Endothelial cell of umbilical vein (primary cell): ENCODE measurements at regions not wholly inside any gene's neighbourhood (a gene's known extent, or its start where the extent isn't known, plus 50 kb on each side); places are given as distances from the start of the nearest gene placed in this dataset.

Source experiments
- BruUV-seq: library from RNA; stranded (reverse); fragments of 400-500 nt; replicated peaks from 2 replicates; lab custom pipeline; 2021; lab: Mats Ljungman, UMichigan
- CTCF ChIA-PET: fragments of 300-600, 350-600 bp; sonication (Branson Sonifier 250); formaldehyde crosslinking; loops from one replicate; lab custom pipeline; 2021; ENCODE audit warnings: antibody characterized with exemption, inconsistent platforms; lab: Charles Lee
- POLR2A ChIA-PET: fragments of 300-600, 350-600 bp; sonication (Branson Sonifier 250); formaldehyde crosslinking; loops from one replicate; lab custom pipeline; 2021; ENCODE audit warnings: antibody characterized with exemption, inconsistent platforms; lab: Charles Lee
- DNase-seq: peaks from one replicate; pipeline ENCODE4 v3.0.0-alpha.2; 2011; ENCODE audit warnings: low read depth, low spot score
- FAIRE-seq: peaks from 2 replicates; lab custom pipeline; 2011; peaks lifted over from hg19 to GRCh38; lab: Jason Lieb, UNC
- H2AFZ ChIP-seq: 2 replicates; pipeline ENCODE4 v1.6.0; 2012; ENCODE audit warnings: low read depth, low read length, control low read depth, inconsistent platforms
- H3K27ac ChIP-seq: 2 replicates; pipeline ENCODE4 v1.5.1; 2011; ENCODE audit warnings: low read depth, mild to moderate bottlenecking, control low read depth, low read length, moderate library complexity; ENCODE audit not compliant: insufficient read depth
- H3K27me3 ChIP-seq, 2 experiments: 2 replicates each; pipeline versions ENCODE4 v1.6.0 to v1.6.1; 2011; ENCODE audit warnings: low read length in 2 of 2, mixed read lengths in 1 of 2; ENCODE audit not compliant: control insufficient read depth in 2 of 2, insufficient read depth in 2 of 2
- H3K36me3 ChIP-seq, 2 experiments: 2 replicates in 1 of 2; 3 replicates in 1 of 2; pipeline ENCODE4 v1.5.1; 2011; ENCODE audit warnings: low read length in 2 of 2, mild to moderate bottlenecking in 1 of 2, moderate library complexity in 1 of 2; ENCODE audit not compliant: control insufficient read depth in 2 of 2, insufficient read depth in 2 of 2; ENCODE audit errors: extremely low read depth in 1 of 2
- H3K4me1 ChIP-seq: 3 replicates; pipeline ENCODE4 v1.5.1; 2011; ENCODE audit warnings: mild to moderate bottlenecking, low read length; ENCODE audit not compliant: control insufficient read depth, insufficient read depth; ENCODE audit errors: extremely low read depth
- H3K4me2 ChIP-seq: 2 replicates; pipeline ENCODE4 v1.6.1; 2011; ENCODE audit warnings: low read length, control low read depth, mixed read lengths; ENCODE audit not compliant: insufficient read depth
- H3K4me3 ChIP-seq, 3 experiments: fragments of 200-600 bp in 1 of 3; sonication (generic), shearing (Covaris generic) in 1 of 3; replicated peaks in 1 of 3; 2 replicates each; pipeline ENCODE4 v1.5.1; 2011 to 2016; ENCODE audit warnings: control low read depth in 3 of 3, low read length in 3 of 3, mild to moderate bottlenecking in 2 of 3, inconsistent platforms in 1 of 3, low read depth in 1 of 3, moderate library complexity in 1 of 3; ENCODE audit not compliant: insufficient read depth in 1 of 3
- H3K79me2 ChIP-seq: 2 replicates; pipeline ENCODE4 v1.6.0; 2012; ENCODE audit warnings: low read length, inconsistent platforms; ENCODE audit not compliant: control insufficient read depth, insufficient read depth
- H3K9ac ChIP-seq: replicated peaks from 2 replicates; pipeline ENCODE3; 2011; ENCODE audit warnings: low read length, control low read depth; ENCODE audit not compliant: insufficient read depth; ENCODE audit errors: extremely low read depth
- H3K9me1 ChIP-seq: replicated peaks from 3 replicates; pipeline ENCODE4 v1.6.0; 2011; ENCODE audit warnings: mild to moderate bottlenecking, low read length; ENCODE audit not compliant: control insufficient read depth, insufficient read depth; ENCODE audit errors: extremely low read depth
- H3K9me3 ChIP-seq: replicated peaks from 2 replicates; pipeline ENCODE4 v1.5.1; 2012; ENCODE audit warnings: low read length, inconsistent platforms; ENCODE audit not compliant: control insufficient read depth, insufficient read depth
- H4K20me1 ChIP-seq: replicated peaks from 2 replicates; pipeline ENCODE3; 2011; ENCODE audit warnings: mild to moderate bottlenecking, low read length; ENCODE audit not compliant: control insufficient read depth, insufficient read depth; ENCODE audit errors: extremely low read depth
- CTCF ChIP-seq, 2 donors: IDR thresholded peaks; 1 replicate in 1 of 2; 2 replicates in 1 of 2; pipeline ENCODE4 v1.5.1; 2011; ENCODE audit warnings: low read length in 2 of 2, mild to moderate bottlenecking in 2 of 2, moderate library complexity in 2 of 2, control low read depth in 1 of 2, inconsistent platforms in 1 of 2, low read depth in 1 of 2; ENCODE audit not compliant: insufficient read depth in 1 of 2; ENCODE audit errors: extremely low read depth in 1 of 2
- EZH2 ChIP-seq: IDR thresholded peaks from 2 replicates; pipeline ENCODE4 v1.6.1; 2012; ENCODE audit warnings: borderline replicate concordance, low read depth, mild to moderate bottlenecking, moderate library complexity, low read length, inconsistent platforms; ENCODE audit not compliant: severe bottlenecking
- FOS ChIP-seq: IDR thresholded peaks from 2 replicates; pipeline ENCODE4 v1.6.1; 2011; ENCODE audit warnings: mild to moderate bottlenecking, low read length, moderate library complexity, borderline replicate concordance; ENCODE audit not compliant: insufficient read depth
- GATA2 ChIP-seq: IDR thresholded peaks from 2 replicates; pipeline ENCODE4 v1.7.0; 2011; ENCODE audit warnings: low read depth, mild to moderate bottlenecking, moderate library complexity, mixed read lengths, low read length; ENCODE audit not compliant: insufficient read length, insufficient read depth
- JUN ChIP-seq: IDR thresholded peaks from 2 replicates; pipeline ENCODE4 v1.6.1; 2011; ENCODE audit warnings: borderline replicate concordance, low read depth; ENCODE audit not compliant: insufficient read length, insufficient read depth
- MAX ChIP-seq: IDR thresholded peaks from 2 replicates; pipeline ENCODE4 v1.6.1; 2011; ENCODE audit not compliant: insufficient read depth, insufficient read length
- MYC ChIP-seq: IDR thresholded peaks from one replicate; pipeline ENCODE4 v1.6.1; 2011; ENCODE audit warnings: mild to moderate bottlenecking, low read depth, low read length
- POLR2A ChIP-seq: IDR thresholded peaks from 2 replicates; pipeline ENCODE4 v1.6.1; 2012; ENCODE audit warnings: low read depth, mild to moderate bottlenecking, control low read depth, low read length
- POLR2AphosphoS5 ChIP-seq: IDR thresholded peaks from 2 replicates; pipeline ENCODE4 v1.6.1; 2012; ENCODE audit warnings: low read depth, mild to moderate bottlenecking, control low read depth, low read length, moderate library complexity; ENCODE audit not compliant: insufficient read depth
- dilution Hi-C: fragments of 300-500 bp; cut with MboI; formaldehyde crosslinking; loops from one replicate; pipeline ENCODE4 v1.15.0; 2019; ENCODE audit warnings: low sequenced_read_pairs; ENCODE audit not compliant: extremely low pct_ligation_motif_present
- intact Hi-C: fragments of 100-400 bp; cut with micrococcal nuclease; formaldehyde crosslinking; loops from one replicate; pipeline ENCODE4 v1.10.0; 2022

GRCh38 chr16:76668207-76668725, 391.1 kb downstream of the CNTNAP4 start:
- Histone ChIP-seq H3K27me3 (no peaks in the 10 kb centered on the region), H4K20me1 (no peaks in the 10 kb centered on the region), H3K9me3 (no peaks in the 10 kb centered on the region), H3K27ac (no peak overlapping the region), H3K79me2 (no peaks in the 10 kb centered on the region), H3K9me1 (no peaks in the 10 kb centered on the region), H3K4me2 (no peak overlapping the region), H3K4me3 (no peak overlapping the region), H3K4me1 (no peaks in the 10 kb centered on the region), H2AFZ (no peak overlapping the region), H3K9ac (no peak overlapping the region), H3K36me3 (no peaks in the 10 kb centered on the region)
- dilution Hi-C loops (no loop called here), intact Hi-C loops (no loop called here)
- FAIRE-seq (no peak), DNase-seq (no peak)
- POLR2A ChIA-PET, result no interaction called here
- no peak for TF ChIP-seq JUN
- TF ChIP-seq MAX, result no peak
- TF ChIP-seq FOS, result no peak
- TF ChIP-seq POLR2AphosphoS5, result no peak
- TF ChIP-seq MYC, result no peak
- TF ChIP-seq GATA2, result no peak
- BruUV-seq, result no TSS peak
- CTCF ChIA-PET, result no interaction called here

- Histone ChIP-seq H3K27me3 (no peaks in the 10 kb centered on the region), H3K79me2 (no peaks in the 10 kb centered on the region), H3K9me3 (no peaks in the 10 kb centered on the region), H3K4me2 (no peak overlapping the region), H3K9ac (no peak overlapping the region), H3K27ac (no peak overlapping the region), H3K4me1 (no peaks in the 10 kb centered on the region), H3K4me3 (no peak overlapping the region), H4K20me1 (no peaks in the 10 kb centered on the region), H3K36me3 (no peaks in the 10 kb centered on the region), H2AFZ (no peak overlapping the region), H3K9me1 (no peaks in the 10 kb centered on the region)
- ChIA-PET POLR2A (no interaction called here), CTCF (no interaction called here)
- intact Hi-C loops (no loop called here), dilution Hi-C loops (no loop called here)
- FAIRE-seq (no peak), DNase-seq (no peak)
- BruUV-seq, result no TSS peak
- TF ChIP-seq GATA2, result no peak
- no peak for TF ChIP-seq CTCF (IDR thresholded peaks at IDR 0.05; ENCODE audit: extremely low read depth in 1 of 2, insufficient read depth in 1 of 2, low read depth in 1 of 2, low read length in 2 of 2)
- TF ChIP-seq POLR2A, result no peak
- no peak for TF ChIP-seq FOS
- TF ChIP-seq EZH2, result no peak
- TF ChIP-seq JUN, result no peak
- TF ChIP-seq MAX, result no peak
- TF ChIP-seq MYC, result no peak
- no peak for TF ChIP-seq POLR2AphosphoS5
Measured at GRCh38 chr16:76669288-76669687, 392.1 kb downstream of the CNTNAP4 start.
